Colonic mucosa (tissue), 4 donors: ENCODE measurements at regions not wholly inside any gene's neighbourhood (a gene's known extent, or its start where the extent isn't known, plus 50 kb on each side); places are given as distances from the start of the nearest gene placed in this dataset.

Source experiments
- DNase-seq: peaks from one replicate; pipeline ENCODE4 v3.0.0-alpha.2; 2020
- H3K27ac ChIP-seq: fragments of 200-600 bp; one replicate; pipeline ENCODE4 v1.8.0; 2021
- H3K27me3 ChIP-seq: fragments of 200-600 bp; one replicate; pipeline ENCODE4 v1.8.0; 2021
- H3K36me3 ChIP-seq: fragments of 200-600 bp; one replicate; pipeline ENCODE4 v1.8.0; 2021
- H3K4me1 ChIP-seq: fragments of 200-600 bp; one replicate; pipeline ENCODE4 v1.8.0; 2021; ENCODE audit warnings: mild to moderate bottlenecking
- H3K4me3 ChIP-seq: fragments of 200-600 bp; one replicate; pipeline ENCODE4 v1.8.0; 2021
- H3K9ac ChIP-seq, 2 donors: one replicate each; pipeline ENCODE4 v1.7.0; 2013; ENCODE audit warnings: control low read depth in 2 of 2, low read depth in 2 of 2, low read length in 2 of 2
- H3K9me3 ChIP-seq: fragments of 200-600 bp; one replicate; pipeline ENCODE4 v1.8.0; 2021
- CTCF ChIP-seq: fragments of 200-600 bp; IDR thresholded peaks from one replicate; pipeline ENCODE4 v1.8.0; 2022; ENCODE audit warnings: antibody characterized with exemption, mild to moderate bottlenecking
- intact Hi-C: fragments of 100-400 bp; cut with DNase I; formaldehyde crosslinking; loops from one replicate; pipeline ENCODE4 v1.14.1; 2022
- donor health status: healthy.
- donor health status: DM: no; HTN: no; CAD: no.
- donor health status: DM: no; HTN: no; CAD: no.

GRCh38 chr21:16181018-16181417 lies 451.2 kb downstream of the USP25 start:
- Histone ChIP-seq H3K36me3 (no peaks in the 10 kb centered on the region), H3K27ac (no peak overlapping the region), H3K9me3 (no peaks in the 10 kb centered on the region), H3K9ac (no peak overlapping the region), H3K4me3 (no peak overlapping the region), H3K4me1 (no peaks in the 10 kb centered on the region), H3K27me3 (no peaks in the 10 kb centered on the region)
- TF ChIP-seq CTCF = no peak
- intact Hi-C loops = no loop called here
- no peak for DNase-seq

- Histone ChIP-seq H3K27ac (no peak overlapping the region), H3K36me3 (no peaks in the 10 kb centered on the region), H3K4me1 (no peaks in the 10 kb centered on the region), H3K9ac (no peak overlapping the region), H3K27me3 (no peaks in the 10 kb centered on the region), H3K4me3 (no peak overlapping the region), H3K9me3 (no peaks in the 10 kb centered on the region)
- intact Hi-C loops = no loop called here
- DNase-seq = no peak
- TF ChIP-seq CTCF = no peak
Observed at GRCh38 chr21:16185766-16186165, 456.0 kb downstream of the USP25 start.

GRCh38 chr21:16186742-16187141 lies 457.0 kb downstream of the USP25 start:
- Histone ChIP-seq H3K27ac (no peak overlapping the region), H3K9ac (no peak overlapping the region), H3K9me3 (no peaks in the 10 kb centered on the region), H3K4me3 (no peak overlapping the region), H3K4me1 (no peaks in the 10 kb centered on the region), H3K27me3 (no peaks in the 10 kb centered on the region), H3K36me3 (no peaks in the 10 kb centered on the region)
- no peak for DNase-seq
- intact Hi-C loops = no loop called here
- TF ChIP-seq CTCF = no peak

GRCh38 chr21:16187603-16188301 lies 458.0 kb downstream of the USP25 start:
- Histone ChIP-seq H3K4me3 (no peak overlapping the region), H3K9ac (no peak overlapping the region), H3K36me3 (no peaks in the 10 kb centered on the region), H3K9me3 (no peaks in the 10 kb centered on the region), H3K4me1 (no peaks in the 10 kb centered on the region), H3K27me3 (no peaks in the 10 kb centered on the region), H3K27ac (no peak overlapping the region)
- no peak for DNase-seq
- intact Hi-C loops = no loop called here
- no peak for TF ChIP-seq CTCF

- no peak overlapping the region for H3K27ac ChIP-seq
- no peak overlapping the region for H3K4me3 ChIP-seq
- H3K4me1 ChIP-seq = no peaks in the 10 kb centered on the region
- TF ChIP-seq CTCF = no peak
- H3K27me3 ChIP-seq = no peaks in the 10 kb centered on the region
- intact Hi-C loops = no loop called here
- H3K36me3 ChIP-seq = no peaks in the 10 kb centered on the region
- H3K9ac ChIP-seq = no peak overlapping the region
- no peak for DNase-seq
- H3K9me3 ChIP-seq = no peaks in the 10 kb centered on the region
Observed at GRCh38 chr21:16192902-16193301, 463.1 kb downstream of the USP25 start.
